ACHN (cell line): ENCODE measurements at regions not wholly inside any gene's neighbourhood (a gene's known extent, or its start where the extent isn't known, plus 50 kb on each side); places are given as distances from the start of the nearest gene placed in this dataset.

Experiments used
- DNase-seq: peaks from one replicate; pipeline ENCODE4 v3.0.0-alpha.2; 2015
- in situ Hi-C: cut with HindIII; loops from 2 replicates; pipeline ENCODE4 v1.10.0; 2017; ENCODE audit warnings: low sequenced_read_pairs, low pct_ligation_motif_present, low pct_unique_long_range_greater_than_20kb

DNA sequence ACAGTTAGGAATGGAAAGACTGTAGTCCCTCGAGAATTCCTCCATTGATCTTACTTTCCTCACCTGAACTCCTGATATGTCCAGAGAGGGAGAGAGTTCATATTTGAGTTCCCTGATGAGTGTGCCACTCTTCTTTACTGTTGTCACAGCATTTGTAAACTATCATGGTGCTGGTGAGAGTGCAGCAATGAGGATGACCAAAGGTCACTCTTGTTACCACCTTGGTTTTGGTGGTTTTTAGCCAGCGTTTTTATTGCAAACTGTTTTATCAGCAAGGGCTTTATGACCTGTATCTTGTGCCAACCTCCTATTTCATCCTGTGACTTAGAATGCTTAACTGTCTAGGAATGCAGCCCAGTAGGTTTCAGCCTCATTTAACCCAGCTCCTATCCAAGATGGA, 1062.5 kb downstream of the BCL11A start:
- in situ Hi-C loops, result no loop called here
- DNase-seq, result no peak

DNA sequence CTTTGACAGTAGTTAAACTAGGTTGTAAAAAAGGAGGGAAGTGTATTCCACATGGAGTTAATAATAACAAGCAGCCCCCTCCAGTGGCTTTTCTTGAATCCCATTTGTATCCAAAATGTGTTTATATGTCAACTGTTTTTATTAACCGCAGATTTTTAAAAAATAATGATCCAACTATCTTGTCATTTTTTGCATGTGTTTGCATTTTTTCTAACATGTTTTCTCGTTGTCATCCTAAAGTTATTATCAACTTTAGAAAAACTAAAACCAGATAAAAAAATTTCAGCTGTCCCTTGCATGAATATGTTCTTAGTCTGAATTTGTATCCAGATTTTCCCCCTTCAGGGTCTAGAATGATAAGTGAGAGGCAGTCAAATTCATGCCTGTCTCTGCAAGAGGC, 1063.3 kb downstream of the BCL11A start:
- in situ Hi-C loops, result no loop called here
- no peak for DNase-seq

DNA sequence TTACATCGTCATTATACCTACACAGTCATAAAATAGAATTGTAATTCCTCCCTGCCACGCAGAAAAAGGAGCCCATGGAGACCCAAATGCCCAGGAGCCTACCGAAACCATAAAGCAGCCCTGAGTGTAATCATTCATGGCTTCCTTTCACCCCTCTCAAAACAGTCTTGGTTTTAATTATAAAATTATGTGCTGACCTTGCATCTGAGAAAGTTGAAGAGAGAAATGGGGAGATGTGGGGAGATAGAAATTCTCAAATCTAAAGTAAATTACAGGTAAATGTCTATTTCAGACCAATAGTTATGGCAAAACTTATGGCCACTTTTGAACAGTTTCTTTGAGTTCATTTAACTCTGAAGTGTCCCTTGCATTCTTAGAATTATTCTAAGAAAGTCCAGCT, 1068.8 kb downstream of the BCL11A start:
- no peak for DNase-seq
- in situ Hi-C loops, result no loop called here

GRCh38 chr2:59463426-59463825, 1090.0 kb downstream of the BCL11A start:
- no peak for DNase-seq
- in situ Hi-C loops, result no loop called here

GRCh38 chr2:59462422-59463197, 1090.8 kb downstream of the BCL11A start:
- in situ Hi-C loops, result no loop called here
- DNase-seq, result no peak

GRCh38 chr2:59461127-59461526, 1092.3 kb downstream of the BCL11A start:
- DNase-seq, result no peak
- in situ Hi-C loops, result no loop called here

DNA sequence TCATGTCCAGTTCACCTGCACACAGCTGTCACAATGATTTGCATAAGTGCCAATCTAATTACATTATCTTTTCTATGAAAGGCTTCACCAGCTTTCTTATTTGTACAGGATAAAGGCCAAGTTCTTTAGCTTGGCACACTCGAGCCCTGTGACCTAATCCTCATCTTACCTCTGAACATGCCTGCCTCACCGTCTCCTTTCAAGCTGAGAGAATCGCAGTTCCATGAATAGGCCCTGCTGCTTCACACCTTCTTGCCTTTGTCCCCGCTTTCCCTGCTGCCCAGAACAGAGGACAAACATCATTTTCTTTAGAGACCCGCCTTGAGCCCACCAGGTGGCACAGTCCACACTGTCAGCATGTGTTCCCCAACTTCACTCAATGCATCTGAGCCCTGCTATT, 1094.7 kb downstream of the BCL11A start:
- no peak for DNase-seq
- in situ Hi-C loops, result no loop called here

DNA sequence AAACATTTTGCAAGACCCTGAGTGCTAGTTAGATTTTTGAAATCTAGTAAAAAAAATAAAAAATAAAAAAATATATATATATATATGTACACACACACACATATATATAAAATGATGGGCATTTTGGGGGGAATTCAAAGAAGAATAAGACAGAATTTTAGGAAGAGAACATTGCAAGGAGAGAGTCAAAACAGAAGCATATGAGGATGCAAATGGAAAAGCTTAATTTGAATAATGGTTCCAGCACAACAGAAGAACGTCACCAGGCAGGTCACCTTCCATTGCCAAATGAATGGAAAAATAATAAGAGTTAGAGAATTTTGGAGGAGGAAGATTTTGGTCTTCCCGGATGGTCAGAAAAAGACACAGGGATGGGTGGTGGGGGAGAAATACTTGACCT, 1097.2 kb downstream of the BCL11A start:
- in situ Hi-C loops, result no loop called here
- DNase-seq, result no peak

- DNase-seq, result no peak
- in situ Hi-C loops, result no loop called here
Measured at GRCh38 chr2:59449274-59449673, 1104.2 kb downstream of the BCL11A start.

GRCh38 chr2:59440491-59440890, 1113.0 kb downstream of the BCL11A start:
- no peak for DNase-seq
- in situ Hi-C loops, result no loop called here

GRCh38 chr2:59435635-59436034, 1117.8 kb downstream of the BCL11A start:
- DNase-seq, result no peak

GRCh38 chr2:59428940-59429339, 1124.5 kb downstream of the BCL11A start:
- in situ Hi-C loops, result no loop called here
- no peak for DNase-seq

More at GRCh38 chr2:59435635-59436034, 1117.8 kb downstream of the BCL11A start:
- in situ Hi-C loops, result no loop called here

- in situ Hi-C loops, result no loop called here
- no peak for DNase-seq
Measured at GRCh38 chr2:59427980-59428379, 1125.5 kb downstream of the BCL11A start.

- in situ Hi-C loops, result no loop called here
- peak; percentile 44 for DNase-seq
Measured at GRCh38 chr2:59425247-59425646, 1128.2 kb downstream of the BCL11A start.

GRCh38 chr2:59413751-59414570, 1139.5 kb downstream of the BCL11A start:
- no peak for DNase-seq
- in situ Hi-C loops, result no loop called here

DNA sequence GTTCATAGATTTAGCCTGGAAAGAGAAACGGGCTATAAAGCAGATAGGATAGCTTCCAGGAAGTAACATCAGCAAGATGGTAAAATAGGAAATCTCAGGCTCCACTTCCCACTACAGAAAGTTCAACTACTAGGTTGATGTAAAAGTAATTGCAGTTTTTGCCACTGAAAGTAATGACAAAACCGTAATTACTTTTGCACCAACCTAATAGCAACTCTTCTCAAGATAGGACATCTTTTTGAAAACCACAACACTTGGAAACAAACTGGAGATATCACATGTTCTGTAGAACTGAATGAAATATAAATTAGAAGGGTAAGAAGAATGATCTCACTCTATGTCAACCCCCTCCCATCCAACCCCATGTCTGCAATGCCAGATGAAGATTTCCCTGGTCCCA, 1154.3 kb downstream of the BCL11A start:
- in situ Hi-C loops, result no loop called here
- no peak for DNase-seq

DNA sequence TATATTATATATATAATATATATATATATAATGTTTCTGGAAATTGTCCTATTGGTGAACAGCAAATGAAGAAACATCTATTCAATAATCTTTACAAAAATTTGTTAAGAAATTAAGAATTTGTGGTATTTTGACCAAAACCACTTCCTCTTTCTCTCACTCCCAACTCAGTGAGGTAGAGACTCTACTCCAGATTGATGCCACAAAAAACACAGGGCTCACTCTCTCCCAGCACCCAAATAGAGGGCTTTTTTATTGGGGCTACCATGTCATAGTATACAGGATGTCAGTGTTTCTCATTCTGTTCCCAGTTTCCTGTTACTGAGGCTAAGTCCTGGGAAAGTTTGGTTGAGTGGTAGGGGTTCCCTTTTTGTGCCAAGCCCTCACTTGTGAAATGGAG, 1155.4 kb downstream of the BCL11A start:
- in situ Hi-C loops, result no loop called here
- DNase-seq, result no peak

DNA sequence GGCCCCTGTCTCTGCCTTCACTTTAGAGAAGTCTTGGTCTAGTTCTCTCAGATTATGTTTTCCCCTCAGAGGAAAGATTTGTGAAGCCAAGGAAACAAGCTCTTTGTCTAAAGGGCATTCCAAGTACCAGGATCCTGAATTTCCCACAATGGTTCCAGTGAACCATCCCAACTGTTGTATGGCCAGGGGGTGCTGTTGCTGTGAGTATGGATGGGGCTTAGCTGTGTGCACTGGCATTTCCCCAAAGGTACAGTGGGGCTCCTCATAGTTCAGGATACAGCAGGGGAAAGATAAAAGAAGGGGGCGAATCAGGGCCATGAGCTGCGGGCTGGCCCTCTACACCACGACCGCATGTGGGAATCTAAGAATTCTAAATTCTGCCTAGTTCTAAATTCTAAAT, 1154.0 kb upstream of the FANCL start:
- no peak for DNase-seq
- in situ Hi-C loops, result no loop called here

- in situ Hi-C loops, result no loop called here
- DNase-seq, result no peak
Measured at GRCh38 chr2:59391896-59392295, 1150.8 kb upstream of the FANCL start.

DNA sequence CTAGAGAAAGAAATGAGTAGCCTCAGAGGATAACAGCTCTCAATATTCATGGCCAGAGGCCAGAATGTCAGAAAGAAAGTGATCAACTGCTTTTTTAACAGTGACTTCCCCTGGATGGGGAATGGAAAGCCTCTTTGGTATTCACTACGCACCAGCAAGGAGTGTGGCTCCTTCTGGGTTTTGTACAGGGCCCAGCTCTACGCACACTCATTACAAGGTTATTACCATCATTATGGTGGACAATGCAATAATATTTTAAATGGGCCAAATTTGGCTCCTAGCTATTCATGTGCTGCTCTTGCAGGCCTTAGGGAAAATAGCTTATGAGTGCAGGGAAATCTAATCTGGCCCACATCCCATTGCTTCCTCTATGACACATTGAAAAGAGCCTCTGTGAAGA, 1149.5 kb upstream of the FANCL start:
- in situ Hi-C loops, result no loop called here
- no peak for DNase-seq
